ENCODE measurements at regions not wholly inside any gene's neighbourhood (a gene's known extent, or its start where the extent isn't known, plus 50 kb on each side); places are given as distances from the start of the nearest gene placed in this dataset.

DNA sequence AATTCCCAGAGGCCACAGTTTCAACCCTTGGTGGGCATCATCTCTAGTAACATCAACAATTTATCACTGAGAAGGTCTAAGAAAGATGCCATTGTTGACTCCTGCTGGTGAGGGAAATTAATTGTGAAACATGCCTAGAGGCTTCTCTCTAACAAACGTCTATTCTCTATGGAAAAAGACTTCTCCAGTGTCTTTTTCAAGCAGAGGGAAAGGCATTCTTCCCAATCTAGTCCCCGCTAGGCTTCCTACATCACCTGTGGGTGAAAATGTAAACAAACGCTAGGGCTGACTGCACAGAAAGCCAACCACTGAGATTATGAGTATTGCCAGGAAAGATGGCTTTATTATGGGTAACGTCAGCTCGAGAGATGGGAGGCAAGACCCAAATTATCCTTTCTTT lies 677.4 kb downstream of the NCAM2 start:
- TF ChIP-seq, protein P1, sequence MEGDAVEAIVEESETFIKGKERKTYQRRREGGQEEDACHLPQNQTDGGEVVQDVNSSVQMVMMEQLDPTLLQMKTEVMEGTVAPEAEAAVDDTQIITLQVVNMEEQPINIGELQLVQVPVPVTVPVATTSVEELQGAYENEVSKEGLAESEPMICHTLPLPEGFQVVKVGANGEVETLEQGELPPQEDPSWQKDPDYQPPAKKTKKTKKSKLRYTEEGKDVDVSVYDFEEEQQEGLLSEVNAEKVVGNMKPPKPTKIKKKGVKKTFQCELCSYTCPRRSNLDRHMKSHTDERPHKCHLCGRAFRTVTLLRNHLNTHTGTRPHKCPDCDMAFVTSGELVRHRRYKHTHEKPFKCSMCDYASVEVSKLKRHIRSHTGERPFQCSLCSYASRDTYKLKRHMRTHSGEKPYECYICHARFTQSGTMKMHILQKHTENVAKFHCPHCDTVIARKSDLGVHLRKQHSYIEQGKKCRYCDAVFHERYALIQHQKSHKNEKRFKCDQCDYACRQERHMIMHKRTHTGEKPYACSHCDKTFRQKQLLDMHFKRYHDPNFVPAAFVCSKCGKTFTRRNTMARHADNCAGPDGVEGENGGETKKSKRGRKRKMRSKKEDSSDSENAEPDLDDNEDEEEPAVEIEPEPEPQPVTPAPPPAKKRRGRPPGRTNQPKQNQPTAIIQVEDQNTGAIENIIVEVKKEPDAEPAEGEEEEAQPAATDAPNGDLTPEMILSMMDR (IDR thresholded peaks at IDR 0.05), result no peak
- no peak for TF ChIP-seq POLR2A (IDR thresholded peaks at IDR 0.05)
- no peak for TF ChIP-seq EP300 (IDR thresholded peaks at IDR 0.05)
- no peak for TF ChIP-seq POLR2AphosphoS5 (IDR thresholded peaks at IDR 0.05)

All from suprapubic skin (tissue), 4 donors.